ENCODE measurements at regions not wholly inside any gene's neighbourhood (a gene's known extent, or its start where the extent isn't known, plus 50 kb on each side); places are given as distances from the start of the nearest gene placed in this dataset.
"Not testable (repeated sequence)": the region's sequence is repeated elsewhere in the genome, so short reads cannot be mapped to it uniquely, and the experiment has no call there.

GRCh38 chr14:100430571-100430970, 107.4 kb downstream of the SLC25A47 start:
- H3K36me3 Mint-ChIP-seq (ENCODE audit: low read depth), result no peaks in the 10 kb centered on the region
- H3K4me1 Mint-ChIP-seq, result no peaks in the 10 kb centered on the region
- H3K27me3 Mint-ChIP-seq (ENCODE audit: low read depth), result no peaks in the 10 kb centered on the region
- H3K27ac Mint-ChIP-seq, result no peak overlapping the region
- no peak overlapping the region for H3K4me3 Mint-ChIP-seq
- no peaks in the 10 kb centered on the region for H3K9me3 Mint-ChIP-seq
- no peak for TF ChIP-seq CTCF (IDR thresholded peaks at IDR 0.05; ENCODE audit: unreplicated experiment in 3 of 3)

DNA sequence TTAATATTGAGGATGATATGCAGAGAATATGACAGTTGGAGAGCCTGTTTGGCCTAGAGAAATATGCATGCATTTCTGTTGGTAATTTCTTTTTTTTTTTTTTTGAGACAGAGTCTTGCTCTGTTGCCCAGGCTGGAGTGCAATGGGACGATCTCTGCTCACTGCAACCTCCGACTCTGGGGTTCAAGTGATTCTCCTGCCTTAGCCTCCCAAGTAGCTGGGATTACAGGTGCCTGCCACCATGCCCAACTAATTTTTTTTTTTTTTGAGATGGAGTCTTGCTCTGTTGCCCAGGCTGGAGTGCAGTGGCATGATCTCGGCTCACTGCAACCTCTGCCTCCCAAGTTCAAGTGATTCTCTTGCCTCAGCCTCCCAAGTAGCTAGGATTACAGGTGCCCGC, 108.3 kb downstream of the SLC25A47 start:
- H3K27me3 Mint-ChIP-seq (ENCODE audit: low read depth); H3K4me3 Mint-ChIP-seq; H3K9me3 Mint-ChIP-seq; H3K36me3 Mint-ChIP-seq (ENCODE audit: low read depth); H3K27ac Mint-ChIP-seq; H3K4me1 Mint-ChIP-seq: not testable (repeated sequence)

DNA sequence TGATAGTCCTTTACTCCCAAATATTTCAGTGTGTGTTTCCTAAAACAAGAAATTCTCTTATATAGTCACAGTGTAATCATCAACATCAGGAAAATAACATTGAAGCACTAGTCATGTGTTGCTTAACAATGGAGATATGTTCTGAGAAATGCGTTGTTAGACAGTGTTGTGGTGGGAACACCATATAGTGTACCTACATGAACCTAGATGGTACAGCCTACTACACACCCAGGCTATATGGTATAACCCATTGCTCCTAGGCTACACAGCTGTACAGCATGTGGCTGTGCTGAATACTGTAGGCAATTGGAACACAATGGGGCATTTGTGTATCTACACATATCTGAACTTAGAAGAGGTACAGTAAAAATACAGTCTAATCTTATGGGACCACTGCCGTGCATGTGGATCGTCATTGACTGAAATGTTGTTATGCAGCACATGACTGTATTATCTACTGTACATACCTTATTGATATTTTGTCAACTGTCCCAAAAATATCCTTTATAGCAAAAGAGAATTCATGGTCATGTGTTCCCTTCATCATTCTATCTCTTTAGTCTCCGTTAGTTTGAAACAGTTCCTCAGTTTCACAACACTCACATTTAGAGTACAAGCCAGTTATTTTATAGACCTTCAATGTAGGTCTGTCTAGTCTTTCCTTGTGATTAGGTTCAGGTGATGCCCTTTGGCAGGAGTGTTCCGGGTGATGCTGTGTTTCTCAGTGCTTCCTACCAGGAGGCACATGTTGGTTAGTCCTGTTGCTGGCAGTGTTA, 109.7 kb downstream of the SLC25A47 start:
- Mint-ChIP-seq H3K36me3 (ENCODE audit: low read depth) (no peaks in the 10 kb centered on the region), H3K4me1 (peaks cover 5% of the 10 kb centered on the region), H3K27ac (no peak overlapping the region), H3K9me3 (no peaks in the 10 kb centered on the region), H3K27me3 (ENCODE audit: low read depth) (no peaks in the 10 kb centered on the region), H3K4me3 (no peak overlapping the region)
- TF ChIP-seq CTCF (IDR thresholded peaks at IDR 0.05; ENCODE audit: unreplicated experiment in 3 of 3), result no peak

GRCh38 chr14:100433428-100433814, 110.3 kb downstream of the SLC25A47 start:
- Mint-ChIP-seq H3K27me3 (ENCODE audit: low read depth) (no peaks in the 10 kb centered on the region), H3K27ac (no peak overlapping the region), H3K4me1 (peaks cover 5% of the 10 kb centered on the region), H3K9me3 (no peaks in the 10 kb centered on the region), H3K4me3 (no peak overlapping the region), H3K36me3 (ENCODE audit: low read depth) (no peaks in the 10 kb centered on the region)
- no peak for TF ChIP-seq CTCF (IDR thresholded peaks at IDR 0.05; ENCODE audit: unreplicated experiment in 3 of 3)

- peaks cover 6% of the 10 kb centered on the region for H3K4me1 Mint-ChIP-seq
- H3K9me3 Mint-ChIP-seq, result no peaks in the 10 kb centered on the region
- no peak for TF ChIP-seq CTCF (IDR thresholded peaks at IDR 0.05; ENCODE audit: unreplicated experiment in 3 of 3)
These were observed 111.0 kb downstream of the SLC25A47 start for GRCh38 chr14:100434033-100434601.

DNA sequence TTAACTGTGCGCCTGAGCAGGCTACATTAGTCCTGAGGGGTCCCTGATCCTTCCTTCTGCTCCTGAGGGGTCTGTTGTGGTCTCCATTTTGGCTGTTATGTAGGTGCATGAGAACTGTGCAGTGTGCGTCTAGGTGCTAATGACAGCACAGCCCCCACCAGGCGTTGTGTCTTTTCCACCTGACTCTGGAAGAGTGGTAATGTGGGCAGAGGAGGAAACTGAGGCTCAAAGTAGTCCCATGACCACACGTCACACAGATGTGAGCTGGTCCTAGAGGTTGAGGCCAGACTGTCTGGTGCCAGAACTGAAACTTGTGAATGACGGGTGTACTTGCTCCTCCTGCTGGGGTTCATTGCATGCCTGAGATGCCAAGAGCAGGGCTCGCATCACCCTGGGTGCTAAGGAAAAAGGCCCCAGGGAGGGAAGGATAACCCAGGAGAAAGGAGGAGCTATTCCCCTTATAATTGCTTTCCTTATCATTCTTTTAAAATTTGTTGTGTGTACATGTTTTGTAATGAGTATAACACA, 111.8 kb downstream of the SLC25A47 start:
- no peak for TF ChIP-seq CTCF (IDR thresholded peaks at IDR 0.05; ENCODE audit: unreplicated experiment in 3 of 3)
- Mint-ChIP-seq H3K36me3 (ENCODE audit: low read depth) (no peaks in the 10 kb centered on the region), H3K9me3 (no peaks in the 10 kb centered on the region), H3K27me3 (ENCODE audit: low read depth) (no peaks in the 10 kb centered on the region), H3K4me1 (peaks cover 14% of the 10 kb centered on the region), H3K27ac (no peak overlapping the region), H3K4me3 (no peak overlapping the region)

More at GRCh38 chr14:100434033-100434601, 111.0 kb downstream of the SLC25A47 start:
- Mint-ChIP-seq H3K36me3 (ENCODE audit: low read depth) (no peaks in the 10 kb centered on the region), H3K27me3 (ENCODE audit: low read depth) (no peaks in the 10 kb centered on the region), H3K27ac (no peak overlapping the region), H3K4me3 (no peak overlapping the region)

Measured in nephron (organoid).